ENCODE measurements at regions not wholly inside any gene's neighbourhood (a gene's known extent, or its start where the extent isn't known, plus 50 kb on each side); places are given as distances from the start of the nearest gene placed in this dataset.

DNA sequence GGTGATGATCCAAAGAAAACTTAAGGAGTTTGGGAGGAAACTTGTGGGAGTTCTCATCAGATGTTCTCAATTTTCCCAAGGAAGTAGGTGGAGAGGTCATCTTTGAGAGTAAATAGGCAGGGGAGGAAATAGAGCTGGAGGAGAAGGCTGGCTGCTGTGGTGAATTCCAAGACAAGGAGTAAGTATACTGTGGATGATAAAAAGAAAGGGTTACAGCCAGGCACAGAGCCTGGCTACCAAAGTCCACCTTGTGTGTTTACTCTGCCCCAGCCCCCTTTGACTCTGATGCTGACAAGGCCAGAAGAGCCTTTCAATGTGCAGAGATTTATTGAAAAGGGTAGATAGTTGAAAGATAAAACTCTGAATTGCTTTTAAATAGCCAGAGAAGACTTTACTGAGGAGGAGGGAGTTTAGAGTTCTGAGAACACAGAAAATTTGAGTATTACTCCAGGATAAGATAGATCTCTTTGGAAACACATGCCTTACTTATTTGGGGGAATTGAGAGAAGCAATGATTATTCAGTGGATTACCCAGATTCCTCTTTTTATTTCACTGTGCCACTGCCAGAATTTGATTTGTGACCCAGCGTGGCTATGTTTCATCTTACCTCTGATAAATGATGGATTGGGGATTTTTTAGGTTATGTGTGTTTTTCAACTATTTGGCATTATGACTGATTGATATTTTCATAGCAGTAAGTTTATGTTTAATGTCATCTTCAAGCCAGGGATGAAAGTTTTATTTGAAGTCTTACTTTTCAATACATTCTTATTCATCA lies 182.6 kb upstream of the JAG1 start:
- peak; percentile 86 for ATAC-seq
- intact Hi-C loops (cut with DNase I, micrococcal nuclease): no loop called here
- peak in 2 of 3 donors; percentile 52 to 59 for DNase-seq

DNA sequence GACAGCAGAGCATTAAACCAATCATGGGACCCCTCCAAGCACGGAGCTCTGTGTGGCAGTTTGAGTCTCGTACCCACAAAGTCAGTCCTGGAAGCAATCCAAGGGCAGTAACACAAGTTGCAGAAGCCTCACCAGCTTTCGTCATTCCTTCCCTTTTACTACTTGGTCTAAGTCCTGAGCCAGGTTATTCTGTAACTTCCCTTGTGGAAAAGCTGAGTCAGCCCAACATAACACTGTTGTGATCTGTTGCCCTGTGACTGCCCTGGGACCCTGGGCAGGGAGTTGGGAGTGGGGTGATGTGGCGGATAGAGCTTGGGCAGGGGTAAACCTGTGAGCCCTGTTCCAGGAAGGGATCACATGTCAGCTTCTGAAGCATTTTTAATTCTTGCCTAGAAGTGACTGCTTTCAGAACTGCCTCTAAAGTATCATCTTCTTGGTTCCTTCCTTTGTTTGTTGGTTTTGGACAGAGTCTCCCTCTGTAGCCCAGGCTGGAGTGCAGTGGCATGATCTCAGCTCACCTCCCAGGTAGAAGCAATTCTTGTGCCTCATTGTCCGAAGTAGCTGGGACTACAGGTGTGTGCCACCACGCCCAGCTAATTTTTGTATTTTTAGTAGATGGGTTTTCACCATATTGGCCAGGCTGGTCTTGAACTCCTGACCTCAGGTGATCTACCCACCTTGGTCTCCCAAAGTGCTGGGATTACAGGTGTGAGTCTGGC lies 183.7 kb upstream of the JAG1 start:
- H3K4me3 ChIP-seq: no peak overlapping the region
- intact Hi-C loops (cut with DNase I, micrococcal nuclease): no loop called here
- peaks cover 5% of the 10 kb centered on the region for H3K4me1 ChIP-seq (ENCODE audit: low read depth)
- no peaks in the 10 kb centered on the region for H3K9me3 ChIP-seq
- ATAC-seq (peak; percentile 90), DNase-seq (peak; percentile 59 to 86 (median 64))
- H3K36me3 ChIP-seq (ENCODE audit: low read depth): no peaks in the 10 kb centered on the region
- TF ChIP-seq, protein P1, sequence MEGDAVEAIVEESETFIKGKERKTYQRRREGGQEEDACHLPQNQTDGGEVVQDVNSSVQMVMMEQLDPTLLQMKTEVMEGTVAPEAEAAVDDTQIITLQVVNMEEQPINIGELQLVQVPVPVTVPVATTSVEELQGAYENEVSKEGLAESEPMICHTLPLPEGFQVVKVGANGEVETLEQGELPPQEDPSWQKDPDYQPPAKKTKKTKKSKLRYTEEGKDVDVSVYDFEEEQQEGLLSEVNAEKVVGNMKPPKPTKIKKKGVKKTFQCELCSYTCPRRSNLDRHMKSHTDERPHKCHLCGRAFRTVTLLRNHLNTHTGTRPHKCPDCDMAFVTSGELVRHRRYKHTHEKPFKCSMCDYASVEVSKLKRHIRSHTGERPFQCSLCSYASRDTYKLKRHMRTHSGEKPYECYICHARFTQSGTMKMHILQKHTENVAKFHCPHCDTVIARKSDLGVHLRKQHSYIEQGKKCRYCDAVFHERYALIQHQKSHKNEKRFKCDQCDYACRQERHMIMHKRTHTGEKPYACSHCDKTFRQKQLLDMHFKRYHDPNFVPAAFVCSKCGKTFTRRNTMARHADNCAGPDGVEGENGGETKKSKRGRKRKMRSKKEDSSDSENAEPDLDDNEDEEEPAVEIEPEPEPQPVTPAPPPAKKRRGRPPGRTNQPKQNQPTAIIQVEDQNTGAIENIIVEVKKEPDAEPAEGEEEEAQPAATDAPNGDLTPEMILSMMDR (IDR thresholded peaks at IDR 0.05): no peak

More for the DNA sequence above, 182.6 kb upstream of the JAG1 start:
- Histone ChIP-seq H3K9me3 (no peaks in the 10 kb centered on the region), H3K4me3 (no peak overlapping the region), H3K36me3 (ENCODE audit: low read depth) (no peaks in the 10 kb centered on the region), H3K4me1 (ENCODE audit: low read depth) (peaks cover 5% of the 10 kb centered on the region)
- TF ChIP-seq, protein P1 (IDR thresholded peaks at IDR 0.05): no peak

DNA sequence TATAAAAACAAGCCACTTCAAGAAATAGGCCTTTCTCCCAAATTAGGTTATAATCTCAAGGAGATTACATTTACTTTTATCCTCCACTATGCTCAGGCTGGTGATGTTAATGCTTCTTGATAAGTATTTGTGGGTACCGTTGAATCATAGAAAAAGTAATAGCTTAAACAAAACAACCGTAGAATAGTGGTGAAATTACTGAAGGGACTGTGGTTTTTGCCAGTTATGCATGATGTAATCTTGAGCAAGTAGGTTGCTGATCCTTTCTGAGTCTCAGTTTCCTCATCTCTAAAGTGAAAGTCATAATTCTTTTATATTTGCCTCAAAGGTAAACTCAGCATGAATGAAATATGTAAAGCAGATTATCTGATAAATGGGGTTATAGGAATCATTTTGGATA lies 187.3 kb upstream of the JAG1 start:
- Histone ChIP-seq H3K9me3 (no peaks in the 10 kb centered on the region), H3K36me3 (ENCODE audit: low read depth) (no peaks in the 10 kb centered on the region), H3K4me1 (ENCODE audit: low read depth) (peaks cover 22% of the 10 kb centered on the region), H3K4me3 (no peak overlapping the region)
- no peak for ATAC-seq
- intact Hi-C loops (cut with DNase I, micrococcal nuclease): loop anchor here in 1 of 2 donors (10.0 kb wide), 1 partner anchor 186 kb away; the partner anchor contains the start of gene JAG1
- DNase-seq: no peak
- TF ChIP-seq, protein P1 (IDR thresholded peaks at IDR 0.05): no peak

DNA sequence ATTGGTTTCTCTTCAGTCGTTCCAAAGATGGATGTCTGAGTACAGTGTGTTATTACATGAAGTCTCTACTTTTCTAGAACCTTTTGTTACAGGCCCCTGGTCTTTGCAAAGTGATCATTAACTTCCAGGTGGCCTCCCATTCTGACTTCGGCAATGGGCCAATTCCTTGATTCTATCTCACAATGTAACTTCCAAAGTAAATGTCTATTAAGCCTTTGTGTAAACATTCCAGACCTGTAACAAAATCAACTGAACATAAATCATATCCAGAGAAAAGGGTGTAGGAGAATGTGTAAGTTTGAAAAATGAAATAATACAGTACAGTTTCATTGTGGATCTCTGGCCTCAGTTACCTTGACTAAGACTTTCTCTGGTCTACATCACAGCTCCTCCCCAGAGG lies 187.8 kb upstream of the JAG1 start:
- DNase-seq: peak in 1 of 3 donors; percentile 85
- H3K4me3 ChIP-seq: no peak overlapping the region
- H3K36me3 ChIP-seq (ENCODE audit: low read depth): no peaks in the 10 kb centered on the region
- TF ChIP-seq, protein P1 (IDR thresholded peaks at IDR 0.05): no peak
- intact Hi-C loops (cut with DNase I, micrococcal nuclease): loop anchor here in 1 of 2 donors (10.0 kb wide), 1 partner anchor 187 kb away; the partner anchor contains the start of gene JAG1
- peak; percentile 43 for ATAC-seq
- peaks cover 22% of the 10 kb centered on the region for H3K4me1 ChIP-seq (ENCODE audit: low read depth)
- H3K9me3 ChIP-seq: no peaks in the 10 kb centered on the region

DNA sequence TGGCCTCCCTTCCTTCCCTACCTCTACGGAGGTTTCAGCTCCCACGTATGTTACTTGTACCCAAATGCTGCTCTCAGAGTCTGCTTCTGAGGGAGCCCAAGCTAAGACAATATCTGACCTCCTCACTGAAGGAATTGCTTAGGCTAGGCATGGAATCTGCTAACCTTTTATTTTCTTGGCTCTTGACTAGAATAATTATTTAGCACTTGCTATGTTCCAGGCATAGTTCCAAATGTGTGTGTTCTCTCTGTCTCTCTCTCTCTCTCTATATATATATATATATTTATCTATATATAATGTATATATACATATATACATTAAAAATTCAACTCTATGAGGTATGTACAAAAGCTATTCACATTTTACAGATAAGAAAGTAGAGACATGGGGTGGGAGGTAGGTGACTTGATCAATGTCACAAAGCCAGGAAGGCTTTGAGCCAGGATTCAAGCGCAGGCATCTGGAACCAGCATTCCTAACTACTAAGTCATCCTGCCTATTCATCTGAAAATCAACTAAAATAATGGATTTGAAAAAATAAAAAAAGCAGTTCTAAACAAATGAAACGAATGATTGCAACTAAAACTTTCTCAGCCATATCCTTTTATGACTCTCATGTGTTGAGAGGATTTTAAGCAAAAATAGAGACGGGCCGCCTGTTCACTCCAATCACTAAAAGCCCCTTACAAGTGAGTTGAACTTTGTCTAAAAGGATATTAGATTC lies 189.7 kb upstream of the JAG1 start:
- ATAC-seq: no peak
- intact Hi-C loops (cut with DNase I, micrococcal nuclease): loop anchor here in 1 of 2 donors (10.0 kb wide), 1 partner anchor 189 kb away; the partner anchor contains the start of gene JAG1
- Histone ChIP-seq H3K9me3 (no peaks in the 10 kb centered on the region), H3K4me3 (no peak overlapping the region), H3K36me3 (ENCODE audit: low read depth) (no peaks in the 10 kb centered on the region), H3K4me1 (ENCODE audit: low read depth) (peaks cover 17% of the 10 kb centered on the region)
- peak in 1 of 3 donors; percentile 29 for DNase-seq
- TF ChIP-seq, protein P1 (IDR thresholded peaks at IDR 0.05): no peak

Data from mucosa of descending colon (tissue), 3 donors.